ENCODE measurements at regions not wholly inside any gene's neighbourhood (a gene's known extent, or its start where the extent isn't known, plus 50 kb on each side); places are given as distances from the start of the nearest gene placed in this dataset.

- H3K4me3 ChIP-seq (ENCODE audit: low read length) = no peak overlapping the region
- H3K27ac ChIP-seq (ENCODE audit: low read length) = no peak overlapping the region
- no peak overlapping the region for H3K9ac ChIP-seq (ENCODE audit: low read depth, low read length)
- H3K36me3 ChIP-seq (ENCODE audit: insufficient read depth, low read depth, low read length) = no peaks in the 10 kb centered on the region
- H3K27me3 ChIP-seq (ENCODE audit: insufficient read depth, low read length) = no peaks in the 10 kb centered on the region
- H3K9me3 ChIP-seq (ENCODE audit: insufficient read depth, low read depth, low read length) = no peaks in the 10 kb centered on the region
- peaks cover 3% of the 10 kb centered on the region; the same call in 1 of the 2 replicates for H3K4me1 ChIP-seq (ENCODE audit: insufficient read depth, low read length)
Measured at GRCh38 chr5:89130851-89131250, 247.9 kb upstream of the MEF2C start.

- peaks cover 3% of the 10 kb centered on the region; the same call in 1 of the 2 replicates for H3K4me1 ChIP-seq (ENCODE audit: insufficient read depth, low read length)
- no peaks in the 10 kb centered on the region for H3K27me3 ChIP-seq (ENCODE audit: insufficient read depth, low read length)
- H3K27ac ChIP-seq (ENCODE audit: low read length) = no peak overlapping the region
- no peak overlapping the region for H3K9ac ChIP-seq (ENCODE audit: low read depth, low read length)
- no peak overlapping the region for H3K4me3 ChIP-seq (ENCODE audit: low read length)
- H3K36me3 ChIP-seq (ENCODE audit: insufficient read depth, low read depth, low read length) = no peaks in the 10 kb centered on the region
- H3K9me3 ChIP-seq (ENCODE audit: insufficient read depth, low read depth, low read length) = no peaks in the 10 kb centered on the region
Measured at GRCh38 chr5:89129941-89130340, 247.0 kb upstream of the MEF2C start.

GRCh38 chr5:89128906-89129625, 246.1 kb upstream of the MEF2C start:
- Histone ChIP-seq H3K27me3 (ENCODE audit: insufficient read depth, low read length) (no peaks in the 10 kb centered on the region), H3K4me1 (ENCODE audit: insufficient read depth, low read length) (peaks cover 3% of the 10 kb centered on the region; the same call in 1 of the 2 replicates), H3K27ac (ENCODE audit: low read length) (no peak overlapping the region), H3K9ac (ENCODE audit: low read depth, low read length) (no peak overlapping the region), H3K4me3 (ENCODE audit: low read length) (no peak overlapping the region), H3K36me3 (ENCODE audit: insufficient read depth, low read depth, low read length) (no peaks in the 10 kb centered on the region), H3K9me3 (ENCODE audit: insufficient read depth, low read depth, low read length) (no peaks in the 10 kb centered on the region)

- Histone ChIP-seq H3K27ac (ENCODE audit: low read length) (no peak overlapping the region), H3K36me3 (ENCODE audit: insufficient read depth, low read depth, low read length) (no peaks in the 10 kb centered on the region), H3K4me1 (ENCODE audit: insufficient read depth, low read length) (peaks cover 3% of the 10 kb centered on the region; the same call in 1 of the 2 replicates), H3K9me3 (ENCODE audit: insufficient read depth, low read depth, low read length) (no peaks in the 10 kb centered on the region), H3K27me3 (ENCODE audit: insufficient read depth, low read length) (no peaks in the 10 kb centered on the region), H3K4me3 (ENCODE audit: low read length) (no peak overlapping the region), H3K9ac (ENCODE audit: low read depth, low read length) (no peak overlapping the region)
Measured at GRCh38 chr5:89128092-89128491, 245.1 kb upstream of the MEF2C start.

- Histone ChIP-seq H3K9ac (ENCODE audit: low read depth, low read length) (no peak overlapping the region), H3K36me3 (ENCODE audit: insufficient read depth, low read depth, low read length) (no peaks in the 10 kb centered on the region), H3K27ac (ENCODE audit: low read length) (no peak overlapping the region), H3K4me3 (ENCODE audit: low read length) (no peak overlapping the region), H3K9me3 (ENCODE audit: insufficient read depth, low read depth, low read length) (no peaks in the 10 kb centered on the region), H3K27me3 (ENCODE audit: insufficient read depth, low read length) (no peaks in the 10 kb centered on the region), H3K4me1 (ENCODE audit: insufficient read depth, low read length) (peaks cover 3% of the 10 kb centered on the region; the same call in 1 of the 2 replicates)
Measured at GRCh38 chr5:89127191-89127590, 244.2 kb upstream of the MEF2C start.

GRCh38 chr5:89125372-89125771, 242.4 kb upstream of the MEF2C start:
- Histone ChIP-seq H3K4me3 (ENCODE audit: low read length) (no peak overlapping the region), H3K27ac (ENCODE audit: low read length) (no peak overlapping the region), H3K27me3 (ENCODE audit: insufficient read depth, low read length) (no peaks in the 10 kb centered on the region), H3K36me3 (ENCODE audit: insufficient read depth, low read depth, low read length) (no peaks in the 10 kb centered on the region), H3K9me3 (ENCODE audit: insufficient read depth, low read depth, low read length) (no peaks in the 10 kb centered on the region), H3K4me1 (ENCODE audit: insufficient read depth, low read length) (no peaks in the 10 kb centered on the region), H3K9ac (ENCODE audit: low read depth, low read length) (no peak overlapping the region)

- Histone ChIP-seq H3K27ac (ENCODE audit: low read length) (no peak overlapping the region), H3K4me3 (ENCODE audit: low read length) (no peak overlapping the region), H3K4me1 (ENCODE audit: insufficient read depth, low read length) (no peaks in the 10 kb centered on the region), H3K9me3 (ENCODE audit: insufficient read depth, low read depth, low read length) (no peaks in the 10 kb centered on the region), H3K27me3 (ENCODE audit: insufficient read depth, low read length) (no peaks in the 10 kb centered on the region), H3K36me3 (ENCODE audit: insufficient read depth, low read depth, low read length) (no peaks in the 10 kb centered on the region), H3K9ac (ENCODE audit: low read depth, low read length) (no peak overlapping the region)
Measured at GRCh38 chr5:89123581-89123980, 240.6 kb upstream of the MEF2C start.

GRCh38 chr5:89120719-89121118, 237.7 kb upstream of the MEF2C start:
- no peaks in the 10 kb centered on the region for H3K36me3 ChIP-seq (ENCODE audit: insufficient read depth, low read depth, low read length)
- no peak overlapping the region for H3K27ac ChIP-seq (ENCODE audit: low read length)
- H3K27me3 ChIP-seq (ENCODE audit: insufficient read depth, low read length) = no peaks in the 10 kb centered on the region
- H3K4me3 ChIP-seq (ENCODE audit: low read length) = no peak overlapping the region
- no peaks in the 10 kb centered on the region for H3K4me1 ChIP-seq (ENCODE audit: insufficient read depth, low read length)
- no peaks in the 10 kb centered on the region for H3K9me3 ChIP-seq (ENCODE audit: insufficient read depth, low read depth, low read length)
- no peak overlapping the region for H3K9ac ChIP-seq (ENCODE audit: low read depth, low read length)

GRCh38 chr5:89117124-89117644, 234.2 kb upstream of the MEF2C start:
- Histone ChIP-seq H3K4me1 (ENCODE audit: insufficient read depth, low read length) (no peaks in the 10 kb centered on the region), H3K27me3 (ENCODE audit: insufficient read depth, low read length) (no peaks in the 10 kb centered on the region), H3K36me3 (ENCODE audit: insufficient read depth, low read depth, low read length) (no peaks in the 10 kb centered on the region)

GRCh38 chr5:89110916-89111646, 228.1 kb upstream of the MEF2C start:
- no peak overlapping the region for H3K4me3 ChIP-seq (ENCODE audit: low read length)
- no peaks in the 10 kb centered on the region for H3K9me3 ChIP-seq (ENCODE audit: insufficient read depth, low read depth, low read length)
- H3K36me3 ChIP-seq (ENCODE audit: insufficient read depth, low read depth, low read length) = no peaks in the 10 kb centered on the region
- no peak overlapping the region for H3K27ac ChIP-seq (ENCODE audit: low read length)
- H3K4me1 ChIP-seq (ENCODE audit: insufficient read depth, low read length) = no peaks in the 10 kb centered on the region
- no peaks in the 10 kb centered on the region for H3K27me3 ChIP-seq (ENCODE audit: insufficient read depth, low read length)
- no peak overlapping the region for H3K9ac ChIP-seq (ENCODE audit: low read depth, low read length)

More at GRCh38 chr5:89117124-89117644, 234.2 kb upstream of the MEF2C start:
- no peak overlapping the region for H3K9ac ChIP-seq (ENCODE audit: low read depth, low read length)
- no peak overlapping the region for H3K27ac ChIP-seq (ENCODE audit: low read length)
- H3K9me3 ChIP-seq (ENCODE audit: insufficient read depth, low read depth, low read length) = no peaks in the 10 kb centered on the region
- H3K4me3 ChIP-seq (ENCODE audit: low read length) = no peak overlapping the region

GRCh38 chr5:89106480-89106879, 223.5 kb upstream of the MEF2C start:
- Histone ChIP-seq H3K36me3 (ENCODE audit: insufficient read depth, low read depth, low read length) (no peaks in the 10 kb centered on the region), H3K4me1 (ENCODE audit: insufficient read depth, low read length) (no peaks in the 10 kb centered on the region), H3K9me3 (ENCODE audit: insufficient read depth, low read depth, low read length) (no peaks in the 10 kb centered on the region), H3K27me3 (ENCODE audit: insufficient read depth, low read length) (no peaks in the 10 kb centered on the region), H3K27ac (ENCODE audit: low read length) (no peak overlapping the region), H3K9ac (ENCODE audit: low read depth, low read length) (no peak overlapping the region), H3K4me3 (ENCODE audit: low read length) (no peak overlapping the region)

GRCh38 chr5:89105836-89106235, 222.9 kb upstream of the MEF2C start:
- no peaks in the 10 kb centered on the region for H3K36me3 ChIP-seq (ENCODE audit: insufficient read depth, low read depth, low read length)
- H3K4me1 ChIP-seq (ENCODE audit: insufficient read depth, low read length) = no peaks in the 10 kb centered on the region
- H3K9me3 ChIP-seq (ENCODE audit: insufficient read depth, low read depth, low read length) = no peaks in the 10 kb centered on the region
- H3K27ac ChIP-seq (ENCODE audit: low read length) = no peak overlapping the region
- no peaks in the 10 kb centered on the region for H3K27me3 ChIP-seq (ENCODE audit: insufficient read depth, low read length)
- H3K4me3 ChIP-seq (ENCODE audit: low read length) = no peak overlapping the region
- H3K9ac ChIP-seq (ENCODE audit: low read depth, low read length) = no peak overlapping the region

Measured in iPS-20b (cell line).